K562 (cell line): ENCODE measurements at regions not wholly inside any gene's neighbourhood (a gene's known extent, or its start where the extent isn't known, plus 50 kb on each side); places are given as distances from the start of the nearest gene placed in this dataset.
"Not testable (repeated sequence)": the region's sequence is repeated elsewhere in the genome, so short reads cannot be mapped to it uniquely, and the experiment has no call there.

ENCODE experiments used
- ATAC-seq: fragments of 200-7000 bp; cut with Tn5 transposase; 3 replicates; pipeline ENCODE4 v1.9.1; 2020; ENCODE audit warnings: moderate library complexity
- BruUV-seq: library from RNA; stranded (reverse); fragments of 400-500 nt; replicated peaks from 2 replicates; lab custom pipeline; 2021; lab: Mats Ljungman, UMichigan
- CTCF ChIA-PET: fragments of 300-600 bp; formaldehyde crosslinking; extraction: SDS; loops from one replicate; lab custom pipeline; 2021; ENCODE audit warnings: low intra/inter-chr PET ratio; lab: Yijun Ruan, JAX
- POLR2A ChIA-PET: fragments of 300-600, 350-650 bp; sonication (Branson Sonifier 250); formaldehyde crosslinking; extraction: SDS; loops from one replicate; lab custom pipeline; 2021; ENCODE audit warnings: antibody characterized with exemption, inconsistent platforms; lab: Yijun Ruan, JAX
- DNase-seq, 4 experiments: peaks; one replicate each; pipeline versions ENCODE4 v3.0.0 to v3.0.0-alpha.2; 2011 to 2018; ENCODE audit warnings: low spot score in 3 of 4, mixed read lengths in 3 of 4; ENCODE audit errors: extremely low read depth in 1 of 4
- FAIRE-seq: peaks from 2 replicates; lab custom pipeline; 2011; peaks lifted over from hg19 to GRCh38; lab: Jason Lieb, UNC
- H2AFZ ChIP-seq: 2 replicates; pipeline ENCODE4 v1.6.0; 2011; ENCODE audit warnings: low read depth, low read length, control low read depth, inconsistent platforms
- H3K27ac ChIP-seq: fragments of 200-600 bp; 3 replicates; pipeline ENCODE4 v1.8.0; 2011; ENCODE audit warnings: low read depth, mild to moderate bottlenecking, control low read depth, inconsistent platforms, low read length, moderate library complexity, mixed read lengths; ENCODE audit errors: extremely low read depth
- H3K27me3 ChIP-seq, 2 experiments: fragments of 300-600 bp in 1 of 2; 2 replicates in 1 of 2; 3 replicates in 1 of 2; pipeline versions ENCODE4 v1.6.0 to v1.8.0; 2011; ENCODE audit warnings: inconsistent platforms in 2 of 2, low read length in 2 of 2, mild to moderate bottlenecking in 1 of 2, mixed read lengths in 1 of 2, moderate library complexity in 1 of 2; ENCODE audit not compliant: control insufficient read depth in 2 of 2, insufficient read depth in 2 of 2
- H3K36me3 ChIP-seq: fragments of 300-600 bp; 3 replicates; pipeline ENCODE4 v1.8.0; 2011; ENCODE audit warnings: mild to moderate bottlenecking, low read length, inconsistent platforms; ENCODE audit not compliant: control insufficient read depth, insufficient read depth
- H3K4me1 ChIP-seq, 2 experiments: fragments of 200-600 bp in 1 of 2; replicated peaks in 1 of 2; 2 replicates in 1 of 2; 3 replicates in 1 of 2; pipeline versions ENCODE4 v1.5.1 to v1.8.0; 2011; ENCODE audit warnings: inconsistent platforms in 2 of 2, low read length in 2 of 2, mild to moderate bottlenecking in 1 of 2, mixed read lengths in 1 of 2, moderate library complexity in 1 of 2; ENCODE audit not compliant: control insufficient read depth in 2 of 2, insufficient read depth in 2 of 2
- H3K4me2 ChIP-seq: 2 replicates; pipeline ENCODE4 v1.6.1; 2011; ENCODE audit warnings: low read length, control low read depth, inconsistent platforms, mixed read lengths; ENCODE audit not compliant: insufficient read depth
- H3K4me3 ChIP-seq: fragments of 200-600 bp; sonication (generic), shearing (Covaris generic); 2 replicates; pipeline ENCODE4 v1.5.1; 2016; ENCODE audit warnings: control low read depth, inconsistent platforms
- H3K79me2 ChIP-seq: fragments of 200-600 bp; 3 replicates; pipeline ENCODE4 v1.8.0; 2011; ENCODE audit warnings: low read length, inconsistent platforms; ENCODE audit not compliant: control insufficient read depth, insufficient read depth
- H3K9ac ChIP-seq, 2 experiments: 2 replicates each; pipeline versions ENCODE4 v1.6.0 to v1.6.1; 2011; ENCODE audit warnings: low read depth in 2 of 2, low read length in 2 of 2, control low read depth in 1 of 2, inconsistent platforms in 1 of 2, mild to moderate bottlenecking in 1 of 2, mixed read lengths in 1 of 2; ENCODE audit not compliant: insufficient read depth in 1 of 2
- H3K9me1 ChIP-seq: one replicate; pipeline ENCODE4 v1.6.0; 2011; ENCODE audit warnings: inconsistent platforms, mild to moderate bottlenecking, low read length, moderate library complexity; ENCODE audit not compliant: control insufficient read depth, insufficient read depth
- H3K9me3 ChIP-seq: replicated peaks from 2 replicates; pipeline ENCODE4 v1.5.1; 2011; ENCODE audit warnings: low read depth, low read length, inconsistent platforms; ENCODE audit not compliant: control insufficient read depth, insufficient read depth
- H4K20me1 ChIP-seq: replicated peaks from 2 replicates; pipeline ENCODE4 v1.6.1; 2011; ENCODE audit warnings: low read length, inconsistent platforms, mixed read lengths; ENCODE audit not compliant: control insufficient read depth, insufficient read depth
- ARNT ChIP-seq, 2 experiments: fragments of 450-650 bp; IDR thresholded peaks; 2 replicates each; pipeline ENCODE4 v1.6.1; 2016; ENCODE audit warnings: mild to moderate bottlenecking in 1 of 2
- KLF1 ChIP-seq: fragments of 450-650 bp; IDR thresholded peaks from 2 replicates; pipeline ENCODE4 v1.6.1; 2016; ENCODE audit warnings: missing genetic modification characterization, missing compliant biosample characterization
- NFATC3 ChIP-seq: fragments of 450-650 bp; IDR thresholded peaks from 2 replicates; pipeline ENCODE4 v1.6.1; 2017; ENCODE audit warnings: mild to moderate bottlenecking
- RBM17 ChIP-seq: fragments of 200-400 bp; formaldehyde crosslinking; IDR thresholded peaks from 2 replicates; pipeline ENCODE4 v1.6.1; 2017; ENCODE audit warnings: low read depth, mild to moderate bottlenecking, low read length, borderline replicate concordance
- TAL1 ChIP-seq: fragments of 450-650 bp; IDR thresholded peaks from 2 replicates; pipeline ENCODE4 v1.6.1; 2016; ENCODE audit warnings: mild to moderate bottlenecking
- ZBTB8A ChIP-seq: fragments of 450-650 bp; IDR thresholded peaks from 2 replicates; pipeline ENCODE4 v1.6.1; 2018; ENCODE audit warnings: mild to moderate bottlenecking, moderate library complexity; ENCODE audit not compliant: partially characterized antibody
- ZNF57 ChIP-seq: fragments of 450-650 bp; formaldehyde crosslinking; IDR thresholded peaks from 2 replicates; pipeline ENCODE4 v1.4.0; 2020; ENCODE audit warnings: mild to moderate bottlenecking, moderate library complexity
- ZNF780A ChIP-seq: fragments of 250-450 bp; sonication (Bioruptor Pico); IDR thresholded peaks from 2 replicates; pipeline ENCODE4 v1.5.0; 2021; ENCODE audit warnings: mild to moderate bottlenecking
- WGBS: fragments of 100-300 bp; shearing (Covaris generic); methylation state at CpG from one replicate; pipeline ENCODE4 v1.1.6; 2016; ENCODE audit warnings: low coverage, mixed read lengths; ENCODE audit not compliant: insufficient coverage; ENCODE audit errors: missing lambda C conversion rate; 5-methylcytosine and 5-hydroxymethylcytosine counted together
- in situ Hi-C: fragments of 300-500 bp; cut with MboI; formaldehyde crosslinking; loops from 4 replicates; pipeline ENCODE4 v1.15.0; 2018; ENCODE audit warnings: inconsistent platforms, mixed read lengths
- intact Hi-C: fragments of 100-400 bp; cut with micrococcal nuclease; formaldehyde crosslinking; loops from 2 replicates; pipeline ENCODE4 v1.14.2; 2022
- TF ChIP-seq, protein P1 (sequence below): conservative IDR thresholded peaks from 2 replicates; pipeline ENCODE4 v1.6.1; 2011; ENCODE audit warnings: low read depth, mild to moderate bottlenecking, low read length; ENCODE audit not compliant: control insufficient read depth
- TF ChIP-seq, protein P2 (sequence below): IDR thresholded peaks from 3 replicates; pipeline ENCODE4 v1.6.1; 2011; ENCODE audit warnings: borderline replicate concordance, mild to moderate bottlenecking; ENCODE audit not compliant: insufficient read length, insufficient read depth
- TF ChIP-seq, protein P3 (sequence below): fragments of 450-650 bp; IDR thresholded peaks from 2 replicates; pipeline ENCODE4 v1.6.1; 2016; ENCODE audit warnings: antibody characterized with exemption

DNA sequence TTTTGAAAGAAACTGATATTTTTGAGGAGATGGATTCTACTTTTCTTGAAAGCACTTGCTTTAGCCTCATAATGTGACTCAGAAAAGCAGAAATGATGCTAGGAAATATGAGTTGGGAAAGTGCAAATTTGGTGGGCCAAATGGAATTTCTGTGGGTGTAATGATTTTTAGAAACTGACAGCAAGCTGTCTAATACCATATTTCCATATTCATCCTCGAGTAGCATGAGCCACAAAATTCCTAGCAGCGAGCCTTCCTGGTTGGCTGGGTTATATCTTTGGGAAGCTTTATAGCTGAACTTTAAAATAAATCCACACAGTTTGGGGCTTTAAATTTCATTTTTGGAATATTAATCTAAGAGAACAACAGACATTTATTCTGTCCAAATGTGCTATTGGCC lies 190.0 kb downstream of the DSC3 start:
- Histone ChIP-seq H3K27ac (no peak overlapping the region), H3K9ac (no peak overlapping the region), H3K4me1 (no peaks in the 10 kb centered on the region), H3K4me3 (no peak overlapping the region), H3K4me2 (no peak overlapping the region), H3K79me2 (no peaks in the 10 kb centered on the region), H3K27me3 (no peaks in the 10 kb centered on the region), H3K9me1 (no peaks in the 10 kb centered on the region), H3K36me3 (no peaks in the 10 kb centered on the region), H2AFZ (no peak overlapping the region), H4K20me1 (no peaks in the 10 kb centered on the region), H3K9me3 (no peaks in the 10 kb centered on the region)
- no TSS peak for BruUV-seq
- 14% methylated on average over 2 of the region's 2 CpGs for WGBS
- ChIA-PET POLR2A (no interaction called here), CTCF (no interaction called here)
- TF ChIP-seq RBM17 (no peak), NFATC3 (no peak), TAL1 (no peak), ZNF57 (no peak), ZBTB8A (no peak), ZNF780A (CRISPR knock-in tag) (no peak), ARNT (IDR thresholded peaks at IDR 0.05) (no peak), KLF1 (tag) (no peak)
- TF ChIP-seq, protein P1, sequence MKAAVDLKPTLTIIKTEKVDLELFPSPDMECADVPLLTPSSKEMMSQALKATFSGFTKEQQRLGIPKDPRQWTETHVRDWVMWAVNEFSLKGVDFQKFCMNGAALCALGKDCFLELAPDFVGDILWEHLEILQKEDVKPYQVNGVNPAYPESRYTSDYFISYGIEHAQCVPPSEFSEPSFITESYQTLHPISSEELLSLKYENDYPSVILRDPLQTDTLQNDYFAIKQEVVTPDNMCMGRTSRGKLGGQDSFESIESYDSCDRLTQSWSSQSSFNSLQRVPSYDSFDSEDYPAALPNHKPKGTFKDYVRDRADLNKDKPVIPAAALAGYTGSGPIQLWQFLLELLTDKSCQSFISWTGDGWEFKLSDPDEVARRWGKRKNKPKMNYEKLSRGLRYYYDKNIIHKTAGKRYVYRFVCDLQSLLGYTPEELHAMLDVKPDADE: no peak
- TF ChIP-seq, protein P2, sequence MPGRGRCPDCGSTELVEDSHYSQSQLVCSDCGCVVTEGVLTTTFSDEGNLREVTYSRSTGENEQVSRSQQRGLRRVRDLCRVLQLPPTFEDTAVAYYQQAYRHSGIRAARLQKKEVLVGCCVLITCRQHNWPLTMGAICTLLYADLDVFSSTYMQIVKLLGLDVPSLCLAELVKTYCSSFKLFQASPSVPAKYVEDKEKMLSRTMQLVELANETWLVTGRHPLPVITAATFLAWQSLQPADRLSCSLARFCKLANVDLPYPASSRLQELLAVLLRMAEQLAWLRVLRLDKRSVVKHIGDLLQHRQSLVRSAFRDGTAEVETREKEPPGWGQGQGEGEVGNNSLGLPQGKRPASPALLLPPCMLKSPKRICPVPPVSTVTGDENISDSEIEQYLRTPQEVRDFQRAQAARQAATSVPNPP: no peak
- TF ChIP-seq, protein P3, sequence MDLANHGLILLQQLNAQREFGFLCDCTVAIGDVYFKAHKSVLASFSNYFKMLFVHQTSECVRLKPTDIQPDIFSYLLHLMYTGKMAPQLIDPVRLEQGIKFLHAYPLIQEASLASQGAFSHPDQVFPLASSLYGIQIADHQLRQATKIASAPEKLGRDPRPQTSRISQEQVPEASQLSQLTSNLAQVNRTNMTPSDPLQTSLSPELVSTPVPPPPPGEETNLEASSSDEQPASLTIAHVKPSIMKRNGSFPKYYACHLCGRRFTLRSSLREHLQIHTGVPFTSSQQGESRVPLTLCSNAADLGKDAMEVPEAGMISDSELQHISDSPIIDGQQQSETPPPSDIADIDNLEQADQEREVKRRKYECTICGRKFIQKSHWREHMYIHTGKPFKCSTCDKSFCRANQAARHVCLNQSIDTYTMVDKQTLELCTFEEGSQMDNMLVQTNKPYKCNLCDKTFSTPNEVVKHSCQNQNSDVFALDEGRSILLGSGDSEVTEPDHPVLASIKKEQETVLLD: no peak
- no peak for FAIRE-seq
- no peak for ATAC-seq
- no peak for DNase-seq
- intact Hi-C loops (loop anchor here (10.0 kb wide), 1 partner anchor 178 kb away; no protein-coding TSS in a partner anchor), in situ Hi-C loops (no loop called here)

DNA sequence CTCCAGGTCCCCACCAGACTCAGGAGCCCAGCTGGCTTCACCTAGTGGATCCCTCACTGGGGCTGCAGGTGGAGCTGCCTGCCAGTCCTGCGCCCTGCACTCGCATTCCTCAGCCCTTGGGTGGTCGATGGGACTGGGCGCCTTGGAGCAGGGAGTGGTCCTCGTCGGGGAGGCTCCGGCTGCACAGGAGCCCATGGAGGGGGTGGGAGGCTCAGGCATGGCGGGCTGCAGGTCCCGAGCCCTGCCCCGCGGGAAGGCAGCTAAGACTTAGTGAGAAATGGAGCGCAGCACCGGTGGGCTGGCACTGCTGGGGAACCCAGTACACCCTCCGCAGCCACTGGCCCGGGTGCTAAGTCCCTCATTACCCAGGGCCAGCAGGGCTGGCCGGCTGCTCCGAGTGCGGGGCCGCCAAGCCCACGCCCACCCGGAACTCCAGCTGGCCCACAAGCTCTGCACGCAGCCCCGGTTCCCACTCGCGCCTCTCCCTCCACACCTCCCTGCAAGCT lies 203.4 kb downstream of the DSC3 start:
- H3K36me3 ChIP-seq, in situ Hi-C loops, H3K27me3 ChIP-seq, H3K79me2 ChIP-seq, ATAC-seq, H4K20me1 ChIP-seq, H3K9me1 ChIP-seq, H3K9ac ChIP-seq, POLR2A ChIA-PET, CTCF ChIA-PET, H3K4me3 ChIP-seq, H3K4me1 ChIP-seq, H3K27ac ChIP-seq, H3K9me3 ChIP-seq, FAIRE-seq, BruUV-seq, DNase-seq, H3K4me2 ChIP-seq, H2AFZ ChIP-seq, intact Hi-C loops: not testable (repeated sequence)
- 59% methylated on average over 23 of the region's 25 CpGs for WGBS
